Astrocyte (in vitro differentiated cells and primary cell): ENCODE measurements at regions not wholly inside any gene's neighbourhood (a gene's known extent, or its start where the extent isn't known, plus 50 kb on each side); places are given as distances from the start of the nearest gene placed in this dataset.

Experiments
- CTCF ChIP-seq: IDR thresholded peaks from 2 replicates; pipeline ENCODE4 v1.5.1; 2011; ENCODE audit warnings: low read depth, mild to moderate bottlenecking, inconsistent platforms, low read length, moderate library complexity; ENCODE audit not compliant: insufficient read depth
- EZH2 ChIP-seq: IDR thresholded peaks from 2 replicates; pipeline ENCODE4 v1.6.1; 2012; ENCODE audit warnings: mild to moderate bottlenecking, low read length, inconsistent platforms; ENCODE audit not compliant: insufficient read depth

GRCh38 chr1:240014051-240014450, 77.6 kb upstream of the FMN2 start:
- TF ChIP-seq CTCF (no peak), EZH2 (no peak)
